Activated CD4-positive, CD25-positive, alpha-beta regulatory T cell treated with anti-CD3 and anti-CD28 coated beads, Interleukin-2, amount 50 U/mL, for 24 hours (primary cell): ENCODE measurements at regions not wholly inside any gene's neighbourhood (a gene's known extent, or its start where the extent isn't known, plus 50 kb on each side); places are given as distances from the start of the nearest gene placed in this dataset.

Experiments used
- ATAC-seq, 2 donors: fragments of 150-1000 bp; cut with Tn5 transposase; one replicate each; pipeline ENCODE4 v1.10.0; 2021; ENCODE audit warnings: mild to moderate bottlenecking in 1 of 2, moderate library complexity in 1 of 2

- ATAC-seq = no peak
Measured at GRCh38 chr2:128710242-128710641, 391.6 kb upstream of the HS6ST1 start.

GRCh38 chr2:128710729-128711128 lies 392.1 kb upstream of the HS6ST1 start:
- ATAC-seq = no peak

GRCh38 chr2:128714285-128714684 lies 395.6 kb upstream of the HS6ST1 start:
- ATAC-seq = no peak

- ATAC-seq = no peak
Measured at GRCh38 chr2:128714851-128715312, 396.2 kb upstream of the HS6ST1 start.

GRCh38 chr2:128715360-128715759 lies 396.7 kb upstream of the HS6ST1 start:
- ATAC-seq = no peak

- no peak for ATAC-seq
Measured at GRCh38 chr2:128716299-128716721, 397.6 kb upstream of the HS6ST1 start.

GRCh38 chr2:128717758-128718710 lies 399.4 kb upstream of the HS6ST1 start:
- ATAC-seq = no peak

GRCh38 chr2:128720080-128721022 lies 401.7 kb upstream of the HS6ST1 start:
- no peak for ATAC-seq

- ATAC-seq = no peak
Measured at GRCh38 chr2:128721096-128721495, 402.4 kb upstream of the HS6ST1 start.

- ATAC-seq = no peak
Measured at GRCh38 chr2:128722489-128722888, 403.8 kb upstream of the HS6ST1 start.

- no peak for ATAC-seq
Measured at GRCh38 chr2:128724547-128724946, 405.9 kb upstream of the HS6ST1 start.

GRCh38 chr2:128724972-128725371 lies 406.3 kb upstream of the HS6ST1 start:
- ATAC-seq = no peak

- ATAC-seq = no peak
Measured at GRCh38 chr2:128726236-128726635, 407.6 kb upstream of the HS6ST1 start.

- ATAC-seq = no peak
Measured at GRCh38 chr2:128726911-128727310, 408.2 kb upstream of the HS6ST1 start.

GRCh38 chr2:128727404-128727803 lies 408.7 kb upstream of the HS6ST1 start:
- no peak for ATAC-seq

- ATAC-seq = no peak
Measured at GRCh38 chr2:128727914-128728313, 409.2 kb upstream of the HS6ST1 start.

GRCh38 chr2:128729051-128729450 lies 410.4 kb upstream of the HS6ST1 start:
- no peak for ATAC-seq

GRCh38 chr2:128731994-128732650 lies 413.5 kb upstream of the HS6ST1 start:
- no peak for ATAC-seq

GRCh38 chr2:128732976-128733431 lies 414.3 kb upstream of the HS6ST1 start:
- ATAC-seq = no peak

GRCh38 chr2:128733450-128733849 lies 414.8 kb upstream of the HS6ST1 start:
- ATAC-seq = no peak

GRCh38 chr2:128734521-128735295 lies 416.0 kb upstream of the HS6ST1 start:
- ATAC-seq = no peak
